Renal pelvis (tissue), 1 donor: ENCODE measurements at regions not wholly inside any gene's neighbourhood (a gene's known extent, or its start where the extent isn't known, plus 50 kb on each side); places are given as distances from the start of the nearest gene placed in this dataset.

ENCODE experiments used
- DNase-seq: peaks from one replicate; pipeline ENCODE4 v3.0.0-alpha.2; 2013

DNA sequence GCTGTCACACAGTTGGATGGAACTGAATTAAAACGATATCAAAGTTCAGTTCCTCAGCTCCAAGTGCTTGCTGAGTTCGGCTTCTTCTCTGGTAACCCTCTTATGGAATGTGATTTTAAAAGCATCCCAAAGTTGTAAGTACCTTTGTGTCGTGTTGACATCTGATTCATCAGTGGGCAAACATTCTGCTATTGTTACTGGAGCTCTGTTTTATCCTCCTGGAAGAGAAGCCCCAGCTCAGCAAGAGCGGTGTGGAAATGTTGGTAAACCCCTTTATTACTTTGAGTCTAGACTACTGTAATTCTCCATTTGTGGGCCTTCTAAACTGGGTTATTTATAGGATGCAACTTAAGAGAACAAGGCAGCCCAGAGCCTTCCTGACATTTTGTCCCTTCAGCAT, 699.3 kb upstream of the WWC1 start:
- no peak for DNase-seq

DNA sequence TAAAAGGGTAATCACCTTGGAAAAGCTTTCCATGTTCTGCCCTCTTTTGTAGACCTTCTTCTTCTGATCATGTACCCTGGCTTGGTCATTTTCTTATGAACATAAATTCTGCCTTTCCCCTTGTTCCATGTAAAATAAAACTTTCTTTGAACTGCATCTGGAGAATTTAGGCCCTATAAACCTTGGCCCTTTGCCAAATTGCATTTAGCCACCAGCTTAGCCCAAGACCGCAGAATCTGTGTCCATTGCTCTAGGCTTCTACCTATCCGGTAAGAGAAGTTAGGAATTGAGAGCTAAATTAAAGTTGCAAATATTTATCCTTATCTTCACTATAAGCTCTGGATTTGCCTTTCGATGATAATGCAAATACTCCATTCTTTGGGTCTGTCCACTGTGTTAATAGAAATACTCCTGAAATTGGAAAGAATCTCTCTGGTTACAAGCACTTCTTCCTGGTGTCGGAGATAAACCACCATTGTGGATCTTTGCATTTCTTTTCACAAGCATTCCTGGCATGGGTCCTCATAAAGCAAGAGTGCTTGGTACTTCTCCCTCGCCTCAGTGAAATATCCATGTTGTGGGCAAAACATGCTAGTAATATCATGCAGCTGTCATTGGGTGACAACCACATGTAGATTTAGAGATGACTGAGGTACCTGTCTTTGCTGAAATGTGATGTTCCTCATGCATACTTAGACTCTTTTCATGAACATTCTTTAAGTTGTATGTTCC, 698.0 kb upstream of the WWC1 start:
- DNase-seq: no peak

DNA sequence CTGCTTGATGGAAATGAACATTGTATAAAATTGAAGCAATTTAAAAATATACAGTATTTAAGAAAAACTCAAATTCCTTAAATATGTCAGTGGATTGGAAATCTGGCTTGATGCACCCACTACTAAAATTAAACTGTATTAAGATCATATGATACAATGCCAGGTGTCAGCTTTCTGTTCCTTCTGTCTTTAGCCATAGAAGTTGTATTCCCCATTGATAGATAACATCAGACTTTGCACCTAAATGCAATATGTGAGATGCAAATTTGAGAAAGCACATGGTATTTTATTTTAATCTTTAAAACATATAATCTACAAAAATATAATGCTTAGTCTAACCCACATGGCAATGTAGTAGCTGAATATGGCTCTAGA, 697.4 kb upstream of the WWC1 start:
- no peak for DNase-seq

DNA sequence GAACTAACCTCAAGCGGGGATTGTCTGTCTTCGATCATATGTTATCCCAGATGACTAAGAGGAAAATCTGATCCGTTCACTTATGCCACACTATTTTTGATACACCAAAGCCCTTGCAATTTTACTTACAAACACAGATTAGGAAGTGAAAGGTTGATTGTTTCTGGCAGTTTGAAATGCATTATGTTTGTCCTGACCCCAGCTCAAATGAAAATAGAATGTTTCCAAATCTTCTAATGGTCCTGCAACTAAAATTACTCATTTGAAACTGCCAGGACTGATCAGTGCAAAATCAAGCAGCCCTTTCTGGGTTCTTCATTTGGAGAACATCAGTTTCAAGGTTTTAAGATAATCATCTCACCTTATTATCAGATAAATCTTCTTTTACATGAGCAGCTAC, 696.7 kb upstream of the WWC1 start:
- DNase-seq: no peak

DNA sequence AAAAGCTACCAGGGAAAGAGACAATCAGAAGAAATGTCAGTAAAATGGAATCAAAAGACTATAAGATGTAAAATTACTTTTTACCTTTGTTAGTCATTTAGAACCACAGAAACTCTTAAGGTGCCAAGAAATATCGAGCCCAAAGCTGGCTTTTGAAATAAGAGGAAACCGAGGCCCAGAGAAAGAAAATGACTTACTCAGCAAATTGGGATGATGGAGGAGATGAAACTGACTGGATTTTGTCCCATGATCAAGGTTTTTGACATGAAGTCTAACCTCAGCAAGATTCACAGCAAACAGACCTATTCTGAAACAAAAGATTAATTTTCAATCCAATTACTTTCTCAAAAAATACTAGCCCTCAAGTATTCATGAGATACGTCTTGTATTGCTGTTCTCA, 696.2 kb upstream of the WWC1 start:
- no peak for DNase-seq

DNA sequence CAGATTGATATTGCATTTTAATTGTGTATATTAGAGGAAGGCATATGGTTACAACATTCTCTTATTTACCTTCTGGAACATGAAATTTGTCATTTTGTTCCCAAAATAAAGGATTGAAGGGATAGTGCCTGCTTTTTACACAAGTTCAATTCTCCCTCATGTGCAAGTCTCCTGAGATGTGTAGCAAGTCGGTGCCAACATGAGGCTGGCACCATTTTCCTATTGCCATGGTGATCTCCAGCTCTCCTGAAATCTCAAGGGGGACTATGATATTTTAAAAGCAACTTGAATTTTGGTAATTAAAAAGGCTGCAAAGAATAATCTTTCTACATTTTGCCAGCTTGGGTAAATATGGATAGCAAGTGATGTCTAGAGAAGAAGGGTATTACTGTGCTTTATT, 693.3 kb upstream of the WWC1 start:
- DNase-seq: no peak

DNA sequence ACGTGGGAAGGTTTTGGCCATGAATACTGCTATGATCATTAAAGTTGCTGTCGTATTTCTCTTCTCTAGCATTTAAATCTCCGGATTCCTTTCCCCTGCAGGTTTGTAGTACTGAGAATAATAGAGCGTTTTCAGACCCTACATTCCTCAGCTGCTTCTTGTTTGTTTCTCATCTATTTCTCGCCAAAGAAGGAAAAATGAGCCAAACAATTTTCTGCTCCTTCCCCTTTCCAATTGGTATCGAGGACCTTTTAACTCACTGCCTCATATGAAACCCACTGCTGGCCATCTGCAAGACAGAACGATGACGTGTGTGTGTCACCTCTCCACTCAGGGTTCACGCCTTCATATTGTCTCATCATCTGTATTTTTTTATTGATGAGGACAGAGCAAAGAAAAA, 689.4 kb upstream of the WWC1 start:
- no peak for DNase-seq

DNA sequence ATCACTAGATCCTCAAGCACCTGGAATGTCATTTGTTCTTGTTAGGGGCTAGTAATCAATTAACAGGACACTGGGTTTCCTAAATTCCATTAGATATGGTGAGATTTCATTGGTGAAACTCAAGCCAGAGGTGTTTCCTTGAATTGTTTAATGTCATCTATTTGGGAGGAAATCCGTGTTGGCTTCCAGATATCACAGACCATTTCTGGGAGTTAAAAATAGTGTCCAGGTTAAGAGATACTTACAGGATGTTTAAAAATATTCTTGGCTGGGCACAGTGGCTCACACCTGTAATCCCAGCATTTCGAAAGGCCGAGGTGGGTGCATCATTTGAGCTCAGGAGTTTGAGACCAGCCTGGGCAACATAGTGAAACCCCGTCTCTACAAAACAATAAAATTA, 688.3 kb upstream of the WWC1 start:
- DNase-seq: no peak

DNA sequence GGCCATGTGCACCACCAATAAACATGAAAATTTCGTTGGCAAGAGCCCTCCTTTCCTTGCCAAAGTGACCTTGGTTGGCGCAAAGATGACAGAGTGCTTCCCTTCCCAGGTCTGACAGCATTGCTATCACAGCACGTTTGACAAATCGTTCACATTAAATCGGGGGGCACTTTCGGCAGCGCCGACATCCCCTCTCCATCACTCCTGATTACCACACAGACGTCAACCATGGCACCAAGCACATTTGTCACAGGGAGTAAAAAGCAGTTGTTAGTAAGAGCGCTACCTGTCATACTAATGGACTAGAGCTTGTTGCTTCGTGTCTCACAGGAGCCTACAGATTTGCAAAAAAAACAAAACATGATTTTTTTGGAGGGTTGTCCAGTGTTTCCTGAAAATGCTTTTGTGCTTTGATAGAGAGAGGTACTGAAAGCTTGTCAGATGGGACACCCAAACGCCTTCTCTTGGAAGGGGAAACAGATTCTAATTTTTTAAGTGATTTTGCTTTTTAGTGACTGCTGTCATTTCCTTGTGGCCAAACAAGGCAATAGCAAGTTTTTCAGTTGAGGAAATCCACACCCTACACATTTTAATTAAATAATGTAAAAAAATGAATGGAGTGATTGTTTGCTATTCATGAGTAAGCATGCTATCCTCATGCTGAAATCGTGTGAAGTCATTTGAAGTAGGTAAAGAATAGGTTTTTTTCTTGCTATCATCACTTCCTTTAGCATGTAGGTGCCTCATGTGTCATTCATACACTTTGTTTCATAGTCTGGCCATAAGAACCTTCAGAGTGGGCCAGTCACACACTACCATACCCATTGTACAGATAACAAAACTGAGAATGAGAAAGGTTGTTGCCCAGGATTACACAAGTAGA, 682.8 kb upstream of the WWC1 start:
- no peak for DNase-seq

DNA sequence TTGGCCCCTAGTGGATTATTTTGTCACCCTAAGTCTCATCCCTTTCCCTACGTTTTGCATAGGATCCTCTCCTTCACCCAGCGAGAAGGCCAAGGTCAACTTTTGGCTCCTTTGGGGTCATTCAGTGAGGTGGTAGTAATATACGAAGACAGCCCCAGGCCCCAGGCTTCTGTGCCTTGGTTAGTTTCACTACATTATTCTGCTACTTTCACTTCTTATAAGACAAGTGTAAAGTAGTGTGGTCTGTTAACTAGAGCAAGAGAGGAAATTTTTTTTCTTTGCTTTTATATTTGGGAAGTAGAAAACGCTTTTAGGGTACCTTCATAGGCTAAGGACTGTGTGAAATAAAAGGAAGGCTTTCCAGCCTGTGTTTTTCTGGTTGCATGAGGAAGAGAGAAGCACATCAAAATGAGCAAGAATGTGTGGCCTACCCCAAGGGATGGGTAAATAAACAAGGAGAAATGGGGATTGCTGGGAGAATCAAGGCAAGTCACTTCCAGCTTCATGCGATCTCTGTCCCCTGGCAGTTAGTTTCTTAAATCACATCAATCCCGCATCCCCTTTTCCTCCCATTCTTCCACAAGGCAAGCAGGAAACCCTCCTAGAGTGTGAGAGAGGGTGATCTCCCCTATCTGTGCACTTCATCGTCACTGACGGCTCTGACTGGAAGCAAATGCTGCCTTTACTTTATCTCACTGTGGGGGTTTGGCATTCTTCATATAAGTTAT, 677.0 kb upstream of the WWC1 start:
- DNase-seq: no peak

DNA sequence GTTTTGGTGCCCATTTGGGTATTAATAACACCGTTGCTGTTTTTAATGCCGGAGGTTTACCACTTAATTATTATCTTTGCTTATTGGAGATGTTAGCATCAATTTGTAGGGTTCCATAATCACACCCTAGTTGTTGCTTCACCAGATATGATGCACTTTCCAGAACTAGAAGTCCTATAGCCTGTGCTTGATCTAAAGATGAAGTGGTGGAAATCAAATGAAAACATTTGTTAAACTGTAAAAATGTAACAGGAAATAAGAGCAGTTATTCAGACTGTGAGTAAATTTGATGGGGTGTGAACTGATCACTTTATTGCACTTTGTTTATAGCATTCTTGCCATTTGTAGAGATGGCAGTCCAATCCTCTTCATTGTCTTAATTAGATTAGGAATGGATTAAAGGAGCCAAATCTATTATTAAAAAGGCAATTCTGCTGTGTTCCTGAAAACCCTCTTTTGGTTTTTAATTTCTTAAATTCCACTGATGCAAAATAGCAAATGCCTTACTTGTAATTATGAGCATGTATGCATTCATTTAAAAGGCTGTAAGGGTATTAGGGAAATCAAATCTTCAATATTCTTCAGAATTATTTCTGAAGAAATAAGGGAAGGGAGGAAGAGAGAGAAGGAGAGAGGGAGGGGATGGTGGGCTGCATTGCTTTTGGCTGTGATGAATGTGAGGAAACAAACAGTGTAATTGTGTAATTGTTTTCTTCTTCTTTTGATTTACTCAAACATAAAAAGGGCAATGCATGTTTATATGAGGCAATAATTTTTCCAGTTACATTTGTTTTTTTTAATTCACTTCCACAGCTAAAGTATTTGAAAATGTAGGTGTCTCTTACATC, 675.2 kb upstream of the WWC1 start:
- DNase-seq: no peak

DNA sequence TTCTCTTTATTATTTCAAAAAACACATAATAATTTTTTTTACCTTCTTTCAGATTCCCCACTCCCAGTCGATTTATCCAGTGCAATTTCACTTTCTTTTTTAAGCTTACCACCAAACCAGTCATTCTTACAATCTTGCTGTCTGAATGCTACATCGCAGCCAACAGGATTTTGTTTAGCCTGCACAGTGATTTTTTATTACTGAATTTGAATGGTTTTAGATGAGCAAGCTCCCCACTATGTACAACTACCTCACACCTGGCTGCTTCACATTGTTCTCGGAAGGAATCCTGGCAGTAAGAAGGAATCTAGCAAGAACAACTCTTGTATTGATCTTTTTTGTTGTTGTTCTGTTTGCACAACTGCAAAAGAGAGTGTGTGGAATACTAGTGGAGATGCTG, 668.1 kb upstream of the WWC1 start:
- no peak for DNase-seq

DNA sequence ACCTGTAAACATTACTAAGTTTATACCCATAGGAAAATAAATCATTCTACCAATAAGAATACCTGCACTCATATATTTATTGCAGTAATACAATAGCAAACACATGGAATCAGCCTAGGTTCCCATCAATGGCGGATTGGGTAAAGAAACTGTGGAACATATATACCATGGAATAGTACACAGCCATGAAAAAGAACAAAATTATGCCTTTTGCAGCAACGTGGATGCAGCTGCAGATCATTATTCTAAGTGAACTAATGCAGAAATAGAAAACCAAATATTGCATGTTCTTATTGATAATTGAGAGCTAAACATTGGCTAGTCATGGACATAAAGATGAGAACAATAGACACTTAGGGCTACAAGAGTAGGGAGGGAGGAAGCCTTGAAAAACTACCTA, 667.4 kb upstream of the WWC1 start:
- no peak for DNase-seq

DNA sequence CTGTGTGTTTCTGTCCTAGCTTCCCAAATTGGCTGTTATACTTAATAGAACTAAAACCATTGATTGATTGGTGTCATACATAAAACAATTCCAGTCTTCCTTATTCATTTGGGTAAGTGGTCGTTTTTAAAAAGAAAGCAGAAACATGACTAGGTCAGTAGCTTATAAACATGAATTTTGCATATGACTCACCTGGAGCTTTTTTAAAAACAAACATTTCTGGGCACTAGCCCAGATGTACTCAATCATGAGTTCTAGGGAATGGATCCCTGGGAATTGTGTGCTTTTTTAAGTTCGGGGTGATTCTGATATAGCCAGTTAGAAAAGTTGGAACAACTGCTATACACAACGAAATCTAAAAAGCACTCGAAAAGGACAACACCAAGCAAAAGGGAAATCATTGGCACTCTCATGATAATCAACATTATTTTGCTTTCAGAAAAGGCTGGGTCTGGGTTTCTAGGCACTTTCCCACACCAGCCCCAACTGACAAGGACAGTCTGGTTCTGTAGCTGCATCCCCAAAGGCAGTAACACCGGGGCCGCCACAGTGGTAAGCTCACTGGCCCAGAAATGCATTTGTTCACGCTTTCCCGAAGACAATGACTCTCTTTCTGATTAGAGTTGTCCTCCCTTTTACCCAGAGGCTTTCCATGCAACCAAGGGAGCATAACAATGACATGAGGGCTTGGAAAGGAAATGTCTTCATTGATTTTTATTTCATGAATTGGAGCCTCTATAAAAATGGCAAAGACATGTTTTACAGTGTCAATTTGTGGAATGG, 664.9 kb upstream of the WWC1 start:
- DNase-seq: no peak

DNA sequence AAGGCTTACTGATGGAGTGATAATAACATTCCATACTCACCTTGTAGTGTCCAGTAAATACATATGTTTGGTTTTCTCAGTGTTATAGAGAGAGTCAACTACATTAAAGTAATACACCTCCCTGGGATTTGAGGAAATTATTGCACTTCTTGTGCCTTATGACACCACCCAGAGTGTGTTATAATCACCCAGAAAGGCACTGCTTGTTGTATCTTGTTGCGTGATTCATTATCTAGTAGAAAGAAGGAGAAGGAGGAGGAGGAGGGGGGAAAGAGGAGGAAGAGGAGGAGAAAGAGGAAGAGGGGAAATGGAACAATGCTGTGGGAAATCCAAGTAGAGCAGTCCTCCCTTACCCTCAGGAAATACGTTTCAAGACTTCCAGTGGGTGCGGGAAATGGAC, 661.8 kb upstream of the WWC1 start:
- no peak for DNase-seq

DNA sequence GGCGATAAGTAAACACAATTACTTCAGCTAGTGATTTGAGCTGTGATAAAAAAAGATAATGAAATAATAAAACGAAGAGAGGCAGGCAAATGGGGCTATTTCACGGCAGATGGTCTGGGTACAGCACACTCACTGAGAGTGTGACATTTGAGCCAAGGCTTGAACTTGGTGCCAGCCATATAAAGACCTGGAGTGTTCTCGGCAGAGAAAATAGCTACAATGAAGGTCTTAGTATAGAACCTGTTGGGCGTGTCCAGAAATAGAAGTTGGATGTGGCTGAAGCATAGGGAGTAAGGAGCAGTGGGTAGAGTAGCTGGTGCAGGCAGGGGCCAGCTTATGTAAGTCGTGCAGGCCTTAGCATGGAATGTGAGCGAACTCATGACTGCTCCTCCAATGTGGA, 660.3 kb upstream of the WWC1 start:
- no peak for DNase-seq

DNA sequence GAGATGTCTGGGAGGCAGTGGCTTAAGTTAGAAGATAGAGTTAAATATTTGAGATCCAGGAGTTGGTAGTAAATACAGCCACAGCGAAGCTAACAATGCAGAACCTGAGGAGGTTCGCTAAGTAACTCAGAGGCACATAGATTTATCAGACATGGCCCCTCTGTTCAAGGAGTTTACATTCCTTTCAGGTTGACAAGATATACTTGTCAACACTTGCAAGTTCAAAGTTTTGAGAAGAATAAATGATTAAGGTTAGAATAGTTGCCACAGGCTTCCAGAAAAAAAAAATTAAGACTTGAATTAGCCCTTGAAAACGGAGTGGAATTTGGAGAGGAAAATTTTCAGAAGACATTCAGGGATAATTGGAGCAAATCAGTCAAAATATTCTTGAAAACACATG, 658.3 kb upstream of the WWC1 start:
- no peak for DNase-seq

DNA sequence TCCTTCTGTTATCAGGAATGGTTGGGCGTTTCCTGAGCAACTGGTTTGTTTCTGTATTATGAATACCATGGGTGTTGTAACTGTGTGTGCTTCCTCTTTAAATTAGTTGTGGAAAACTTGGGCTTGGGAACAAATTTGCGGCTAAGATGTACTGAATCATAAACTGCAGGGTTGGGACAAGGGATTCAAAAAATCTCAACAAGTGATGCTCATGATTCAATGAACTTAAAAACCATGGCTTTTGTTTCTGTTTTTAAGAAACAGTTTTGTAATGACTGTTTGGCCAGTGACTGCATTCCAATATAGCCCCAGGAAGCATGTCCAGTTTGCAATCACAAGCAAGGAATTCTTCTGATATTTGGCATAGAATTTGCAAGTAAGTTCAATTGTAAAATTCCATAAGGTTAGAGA, 657.5 kb upstream of the WWC1 start:
- DNase-seq: no peak

DNA sequence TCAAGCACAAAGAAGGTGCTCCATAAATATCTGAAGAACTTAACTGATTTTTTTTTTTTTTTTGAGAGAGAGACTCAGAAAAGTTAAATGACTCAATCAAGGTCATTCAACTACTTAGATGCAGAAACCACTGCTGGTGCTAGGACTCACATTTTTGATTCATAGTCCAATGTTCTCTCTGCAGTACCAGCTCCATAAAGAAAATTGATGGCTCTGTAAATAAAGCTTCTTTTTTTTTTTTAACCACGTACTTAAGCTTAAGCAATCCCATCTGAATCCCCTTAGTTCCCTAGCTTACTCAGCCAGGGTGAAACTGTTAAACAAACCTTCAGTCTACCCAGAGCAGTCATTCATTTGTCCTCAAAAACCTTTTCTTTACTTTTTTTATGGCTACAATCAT, 657.0 kb upstream of the WWC1 start:
- no peak for DNase-seq

DNA sequence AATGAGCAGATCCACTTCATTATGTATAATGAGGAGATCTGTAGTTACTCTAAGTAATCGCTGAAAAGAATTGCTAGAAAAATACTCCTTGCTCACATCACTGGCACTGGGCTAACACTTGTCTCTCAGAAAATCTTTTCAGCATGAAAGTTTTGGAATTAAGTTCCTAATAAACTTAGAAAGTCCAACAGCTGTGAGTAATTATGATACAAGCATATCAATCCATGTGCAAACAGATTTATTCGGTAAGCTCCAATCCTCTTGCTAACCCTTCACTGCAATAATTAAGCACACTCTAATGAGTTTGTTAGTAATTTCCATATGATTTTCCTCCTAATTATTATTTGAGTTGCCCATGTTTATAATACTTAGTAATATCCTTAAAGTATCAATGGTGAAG, 652.6 kb upstream of the WWC1 start:
- DNase-seq: no peak

DNA sequence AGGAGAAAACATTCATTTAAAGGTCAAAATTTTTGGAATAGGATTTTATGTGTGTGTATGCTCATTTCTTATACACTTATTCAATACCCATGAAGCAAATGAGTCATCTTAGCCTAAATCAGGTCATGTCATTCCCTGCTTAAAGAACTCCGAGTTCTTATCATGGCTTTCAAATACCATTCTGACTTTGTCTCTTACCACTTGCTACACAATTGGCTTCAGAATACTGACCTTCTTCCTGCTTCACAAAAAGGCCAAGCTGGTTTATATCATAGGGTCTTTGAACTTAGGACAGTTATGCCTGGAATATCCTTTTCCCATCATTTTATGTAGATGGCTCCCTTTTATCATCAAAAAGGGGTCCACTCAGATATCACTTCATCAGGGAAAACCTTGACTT, 652.2 kb upstream of the WWC1 start:
- DNase-seq: no peak
